AG04449 (cell line): ENCODE measurements at regions not wholly inside any gene's neighbourhood (a gene's known extent, or its start where the extent isn't known, plus 50 kb on each side); places are given as distances from the start of the nearest gene placed in this dataset.

Experiments
- CTCF ChIA-PET: fragments of 350-600 bp; formaldehyde crosslinking; extraction: SDS; loops from one replicate; lab custom pipeline; 2021; ENCODE audit warnings: antibody characterized with exemption; lab: Yijun Ruan, JAX
- POLR2A ChIA-PET: fragments of 400-600, 350-600 bp; formaldehyde crosslinking; extraction: SDS; loops from one replicate; lab custom pipeline; 2020; ENCODE audit warnings: antibody characterized with exemption, inconsistent platforms; lab: Yijun Ruan, JAX
- DNase-seq: peaks from one replicate; pipeline ENCODE4 v3.0.0-alpha.2; 2010; ENCODE audit warnings: low read depth, low spot score
- H3K4me3 ChIP-seq: 2 replicates; pipeline ENCODE4 v1.5.1; 2011; ENCODE audit warnings: low read depth, mild to moderate bottlenecking, control low read depth, low read length
- TF ChIP-seq, protein P1 (sequence below): IDR thresholded peaks from one replicate; pipeline ENCODE4 v1.5.1; 2011; ENCODE audit warnings: mild to moderate bottlenecking, moderate library complexity, low read length, control low read depth, inconsistent platforms; ENCODE audit not compliant: insufficient read depth; ENCODE audit errors: missing control alignments

DNA sequence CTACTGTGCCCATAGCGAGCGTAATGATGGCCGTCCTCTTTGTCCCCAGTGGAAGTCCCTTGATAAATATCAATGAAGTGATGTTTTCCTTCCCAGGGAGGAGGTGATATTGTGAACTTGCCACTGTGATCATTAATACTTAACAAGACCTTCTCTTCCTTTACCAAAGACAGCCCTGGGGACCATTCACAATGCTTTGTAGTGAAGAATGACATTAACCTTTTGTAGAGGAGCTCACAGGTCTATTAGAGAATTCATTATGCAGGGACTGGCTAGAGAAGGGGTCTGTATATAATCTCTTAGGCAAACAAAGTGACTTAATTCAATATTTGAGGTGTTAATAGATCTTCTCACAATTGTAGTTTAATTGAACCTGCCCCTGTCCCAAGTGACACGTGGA is 452.9 kb upstream of the DMAC1 start:
- ChIA-PET POLR2A (no interaction called here), CTCF (no interaction called here)
- TF ChIP-seq, protein P1, sequence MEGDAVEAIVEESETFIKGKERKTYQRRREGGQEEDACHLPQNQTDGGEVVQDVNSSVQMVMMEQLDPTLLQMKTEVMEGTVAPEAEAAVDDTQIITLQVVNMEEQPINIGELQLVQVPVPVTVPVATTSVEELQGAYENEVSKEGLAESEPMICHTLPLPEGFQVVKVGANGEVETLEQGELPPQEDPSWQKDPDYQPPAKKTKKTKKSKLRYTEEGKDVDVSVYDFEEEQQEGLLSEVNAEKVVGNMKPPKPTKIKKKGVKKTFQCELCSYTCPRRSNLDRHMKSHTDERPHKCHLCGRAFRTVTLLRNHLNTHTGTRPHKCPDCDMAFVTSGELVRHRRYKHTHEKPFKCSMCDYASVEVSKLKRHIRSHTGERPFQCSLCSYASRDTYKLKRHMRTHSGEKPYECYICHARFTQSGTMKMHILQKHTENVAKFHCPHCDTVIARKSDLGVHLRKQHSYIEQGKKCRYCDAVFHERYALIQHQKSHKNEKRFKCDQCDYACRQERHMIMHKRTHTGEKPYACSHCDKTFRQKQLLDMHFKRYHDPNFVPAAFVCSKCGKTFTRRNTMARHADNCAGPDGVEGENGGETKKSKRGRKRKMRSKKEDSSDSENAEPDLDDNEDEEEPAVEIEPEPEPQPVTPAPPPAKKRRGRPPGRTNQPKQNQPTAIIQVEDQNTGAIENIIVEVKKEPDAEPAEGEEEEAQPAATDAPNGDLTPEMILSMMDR: no peak
- H3K4me3 ChIP-seq: no peak overlapping the region
- DNase-seq: no peak

DNA sequence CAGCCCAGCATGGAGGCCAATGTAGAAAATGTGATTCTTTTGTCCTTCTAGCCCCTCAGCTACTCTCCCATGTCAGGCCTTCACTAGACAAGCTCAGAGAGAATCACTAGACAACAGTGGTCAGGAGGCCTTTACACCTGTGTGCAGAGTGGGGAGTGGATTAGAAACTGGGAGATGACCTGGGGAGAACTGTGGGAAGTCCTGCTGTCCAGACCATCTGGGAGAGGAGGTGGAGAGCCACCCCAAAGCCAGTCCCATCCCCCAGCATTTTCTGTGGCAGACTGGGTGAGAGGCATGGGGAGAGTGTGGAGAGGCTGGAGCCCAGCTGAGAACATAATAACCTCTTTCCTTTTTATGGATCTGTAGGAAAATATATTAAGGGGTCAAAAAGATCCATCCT is 452.0 kb upstream of the DMAC1 start:
- POLR2A ChIA-PET: no interaction called here
- CTCF ChIA-PET: no interaction called here
- DNase-seq: no peak
- TF ChIP-seq, protein P1: no peak
- H3K4me3 ChIP-seq: no peak overlapping the region

DNA sequence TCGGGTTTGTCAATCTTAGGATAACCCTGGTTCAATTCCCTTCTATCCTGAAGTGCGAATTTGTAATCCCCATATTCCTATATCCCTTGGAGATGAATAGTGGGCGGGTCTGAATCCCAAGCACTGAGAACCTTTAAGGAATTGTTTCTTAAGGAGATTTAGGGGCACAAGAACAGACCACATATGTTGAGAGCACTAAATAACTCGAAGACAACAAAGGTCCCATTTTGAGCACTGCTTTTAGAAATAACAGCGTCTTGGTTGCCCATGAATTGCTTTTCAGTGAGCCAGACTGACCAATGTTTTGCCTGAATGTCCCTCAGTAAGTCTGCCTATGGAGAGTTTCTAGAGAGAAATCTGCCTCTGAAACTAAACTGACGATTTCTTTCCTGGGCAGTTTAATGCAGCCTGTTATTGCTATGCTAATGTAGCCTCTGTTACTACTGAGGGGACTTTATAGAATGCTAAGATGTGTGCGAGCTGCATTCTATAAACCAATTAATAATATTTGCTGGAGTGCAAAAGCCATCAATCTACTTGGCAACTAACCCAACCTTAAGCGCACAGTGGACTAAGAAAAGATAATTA is 445.0 kb upstream of the DMAC1 start:
- no peak for DNase-seq
- H3K4me3 ChIP-seq: no peak overlapping the region
- TF ChIP-seq, protein P1: no peak
- ChIA-PET POLR2A (no interaction called here), CTCF (no interaction called here)

DNA sequence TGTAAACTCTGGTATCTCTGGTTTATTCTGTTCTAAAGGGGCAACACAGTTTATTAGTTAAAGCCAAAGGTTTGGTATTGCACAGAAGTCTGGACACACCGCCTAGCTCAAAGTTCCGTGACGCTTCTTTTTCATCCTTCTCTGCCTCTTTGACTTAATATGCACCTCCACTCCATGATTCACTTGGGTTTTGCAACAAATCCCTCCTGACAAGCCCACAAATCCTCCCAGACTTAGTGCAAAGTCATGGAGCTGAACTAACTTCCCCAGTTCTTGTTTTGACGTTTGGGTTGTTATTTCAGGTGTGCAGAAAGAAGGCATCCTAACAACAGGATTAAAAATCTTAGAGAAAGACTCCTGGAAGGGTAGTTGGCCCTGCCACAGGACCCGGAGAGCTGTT is 441.6 kb upstream of the DMAC1 start:
- ChIA-PET CTCF (no interaction called here), POLR2A (interaction anchor here (0.6 kb wide), 1 partner anchor 565 kb away, joined by 3 read pairs; no protein-coding TSS in a partner anchor)
- TF ChIP-seq, protein P1: no peak
- no peak overlapping the region for H3K4me3 ChIP-seq
- no peak for DNase-seq

DNA sequence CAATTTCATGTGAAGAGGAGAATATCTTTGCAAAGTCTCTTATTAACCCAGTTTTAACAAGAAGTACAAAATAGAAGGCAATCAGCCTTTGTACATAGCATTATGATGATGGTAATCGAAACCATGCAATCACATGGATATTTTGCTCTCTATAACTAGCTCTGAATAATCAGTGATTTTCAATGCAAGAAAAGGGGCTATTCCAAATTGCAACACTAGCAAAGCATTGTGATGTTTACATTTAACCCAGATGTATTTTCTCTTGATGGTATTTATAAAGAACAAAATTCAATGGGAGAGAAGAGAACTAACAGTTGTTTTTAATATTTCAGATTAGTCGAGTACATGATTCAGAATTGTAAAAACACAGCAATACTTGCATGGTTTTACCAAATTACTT is 437.5 kb upstream of the DMAC1 start:
- no peak for DNase-seq
- TF ChIP-seq, protein P1: no peak
- ChIA-PET CTCF (no interaction called here), POLR2A (no interaction called here)
- H3K4me3 ChIP-seq: no peak overlapping the region

DNA sequence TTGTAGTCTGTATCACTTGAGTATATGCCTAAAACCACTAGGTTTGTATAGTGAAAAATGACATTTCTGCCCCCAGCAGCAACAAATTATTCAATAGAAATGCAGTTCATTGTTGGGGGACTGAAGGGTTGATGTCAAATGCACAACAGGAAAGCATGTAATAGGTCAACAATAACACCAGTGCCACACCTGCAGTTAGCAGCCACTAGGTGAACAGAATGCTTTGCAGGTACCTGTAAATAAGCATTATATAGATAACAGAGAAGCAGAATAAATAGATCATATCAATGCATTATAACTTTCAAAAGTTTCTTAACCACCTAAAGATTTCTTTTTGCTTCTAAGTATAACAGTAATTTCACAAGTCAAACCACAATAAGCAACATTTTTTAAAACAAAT is 435.9 kb upstream of the DMAC1 start:
- CTCF ChIA-PET: no interaction called here
- no peak overlapping the region for H3K4me3 ChIP-seq
- TF ChIP-seq, protein P1: no peak
- POLR2A ChIA-PET: no interaction called here
- DNase-seq: no peak
